IMR-90 (cell line): ENCODE measurements at regions not wholly inside any gene's neighbourhood (a gene's known extent, or its start where the extent isn't known, plus 50 kb on each side); places are given as distances from the start of the nearest gene placed in this dataset.
A peak's percentile ranks its signal among the peaks of the same experiment; 100 is the strongest.

ENCODE experiments used
- ATAC-seq: fragments of 200-7000 bp; cut with Tn5 transposase; 2 replicates; pipeline ENCODE4 v1.9.1; 2020; ENCODE audit warnings: low read depth, mild to moderate bottlenecking, moderate library complexity
- BruUV-seq: library from RNA; stranded (reverse); fragments of 400-500 nt; replicated peaks from 2 replicates; lab custom pipeline; 2021; lab: Mats Ljungman, UMichigan
- CTCF ChIA-PET: fragments of 300-600 bp; formaldehyde crosslinking; extraction: SDS; loops from one replicate; lab custom pipeline; 2021; ENCODE audit warnings: antibody characterized with exemption; lab: Yijun Ruan, JAX
- POLR2A ChIA-PET: fragments of 300-600 bp; sonication (Branson Sonifier 250); formaldehyde crosslinking; loops from one replicate; lab custom pipeline; 2022; ENCODE audit warnings: antibody characterized with exemption; ENCODE audit not compliant: unreplicated experiment; lab: Charles Lee
- DNase-seq: peaks from one replicate; pipeline ENCODE4 v3.0.0; 2013
- H2AFZ ChIP-seq: replicated peaks from 2 replicates; pipeline ENCODE3; 2013; ENCODE audit warnings: low read length, mild to moderate bottlenecking; ENCODE audit not compliant: poor library complexity
- H2AK5ac ChIP-seq: 2 replicates; pipeline ENCODE4 v1.6.1; 2013; ENCODE audit warnings: low read depth, low read length, inconsistent platforms
- H2AK9ac ChIP-seq: replicated peaks from 2 replicates; pipeline ENCODE3; 2013; ENCODE audit warnings: mild to moderate bottlenecking, low read depth, low read length, moderate library complexity; ENCODE audit not compliant: poor library complexity
- H2BK120ac ChIP-seq: 2 replicates; pipeline ENCODE4 v1.6.1; 2013; ENCODE audit warnings: low read depth, low read length, inconsistent platforms
- H2BK15ac ChIP-seq: 3 replicates; pipeline ENCODE4 v1.6.1; 2013; ENCODE audit warnings: low read depth, low read length, inconsistent platforms
- H2BK20ac ChIP-seq: 2 replicates; pipeline ENCODE4 v1.6.1; 2013; ENCODE audit warnings: low read depth, mild to moderate bottlenecking, inconsistent platforms, low read length, moderate library complexity
- H2BK5ac ChIP-seq: 2 replicates; pipeline ENCODE4 v1.6.1; 2013; ENCODE audit warnings: mild to moderate bottlenecking, low read depth, low read length, inconsistent platforms; ENCODE audit not compliant: poor library complexity, severe bottlenecking
- H3K14ac ChIP-seq: replicated peaks from 2 replicates; pipeline ENCODE4 v1.6.1; 2013; ENCODE audit warnings: low read depth, low read length, inconsistent platforms
- H3K18ac ChIP-seq: 2 replicates; pipeline ENCODE4 v1.6.1; 2013; ENCODE audit warnings: low read depth, low read length, control low read depth
- H3K23ac ChIP-seq: 2 replicates; pipeline ENCODE4 v1.6.1; 2013; ENCODE audit warnings: low read depth, low read length, inconsistent platforms
- H3K27ac ChIP-seq: 2 replicates; pipeline ENCODE4 v1.5.1; 2013; ENCODE audit warnings: mild to moderate bottlenecking, control low read depth, low read length; ENCODE audit not compliant: insufficient read depth
- H3K27me3 ChIP-seq: 2 replicates; pipeline ENCODE4 v1.6.1; 2013; ENCODE audit warnings: low read length; ENCODE audit not compliant: control insufficient read depth, insufficient read depth
- H3K36me3 ChIP-seq: 2 replicates; pipeline ENCODE4 v1.6.1; 2013; ENCODE audit warnings: low read length, mixed read lengths; ENCODE audit not compliant: control insufficient read depth, insufficient read depth
- H3K4ac ChIP-seq: 2 replicates; pipeline ENCODE4 v1.6.1; 2013; ENCODE audit warnings: low read depth, low read length, inconsistent platforms
- H3K4me1 ChIP-seq: 2 replicates; pipeline ENCODE4 v1.6.1; 2013; ENCODE audit warnings: low read length, mixed read lengths; ENCODE audit not compliant: control insufficient read depth, insufficient read depth
- H3K4me2 ChIP-seq: 2 replicates; pipeline ENCODE4 v1.6.1; 2013; ENCODE audit warnings: low read depth, mild to moderate bottlenecking, control low read depth, low read length, moderate library complexity
- H3K4me3 ChIP-seq: 2 replicates; pipeline ENCODE4 v1.5.1; 2013; ENCODE audit warnings: low read depth, mild to moderate bottlenecking, control low read depth, low read length, moderate library complexity; ENCODE audit not compliant: insufficient read depth
- H3K56ac ChIP-seq: 2 replicates; pipeline ENCODE4 v1.6.1; 2013; ENCODE audit warnings: low read length, inconsistent platforms; ENCODE audit not compliant: insufficient read depth; ENCODE audit errors: extremely low read depth
- H3K79me1 ChIP-seq, 2 experiments: 2 replicates each; pipeline ENCODE4 v1.6.1; 2013; ENCODE audit warnings: low read length in 2 of 2, inconsistent platforms in 1 of 2, low read depth in 1 of 2
- H3K9ac ChIP-seq: 2 replicates; pipeline ENCODE4 v1.6.1; 2013; ENCODE audit warnings: low read depth, low read length, control low read depth
- H3K9me1 ChIP-seq: 2 replicates; pipeline ENCODE4 v1.6.1; 2013; ENCODE audit warnings: low read length, inconsistent platforms; ENCODE audit not compliant: insufficient read depth
- H3K9me3 ChIP-seq: 2 replicates; pipeline ENCODE4 v1.6.1; 2013; ENCODE audit warnings: low read length; ENCODE audit not compliant: control insufficient read depth, insufficient read depth
- H4K20me1 ChIP-seq: 2 replicates; pipeline ENCODE4 v1.6.1; 2013; ENCODE audit warnings: low read length, inconsistent platforms; ENCODE audit not compliant: insufficient read depth
- H4K5ac ChIP-seq: 2 replicates; pipeline ENCODE4 v1.6.1; 2013; ENCODE audit warnings: mild to moderate bottlenecking, low read depth, low read length, control low read depth
- H4K8ac ChIP-seq, 2 experiments: 2 replicates each; pipeline ENCODE4 v1.6.1; 2013; ENCODE audit warnings: low read depth in 2 of 2, low read length in 2 of 2, control low read depth in 1 of 2, inconsistent platforms in 1 of 2
- H4K91ac ChIP-seq: 2 replicates; pipeline ENCODE4 v1.6.1; 2013; ENCODE audit warnings: low read depth, low read length, inconsistent platforms; ENCODE audit not compliant: insufficient read depth
- CEBPB ChIP-seq: IDR thresholded peaks from 2 replicates; pipeline ENCODE4 v1.6.1; 2012; ENCODE audit warnings: low read depth, low read length, improper control_type of control experiment
- RCOR1 ChIP-seq: IDR thresholded peaks from 2 replicates; pipeline ENCODE4 v1.6.1; 2012; ENCODE audit warnings: mild to moderate bottlenecking, low read length, improper control_type of control experiment; ENCODE audit not compliant: insufficient replicate concordance
- RFX5 ChIP-seq: IDR thresholded peaks from 2 replicates; pipeline ENCODE4 v1.8.0; 2012; ENCODE audit warnings: low read depth, mild to moderate bottlenecking, low read length, moderate library complexity
- WGBS, 2 experiments: methylation state at CpG; one replicate each; pipeline versions ENCODE4 v1.1.5 to v1.1.7; 2013; ENCODE audit warnings: missing lambda C conversion rate in 2 of 2; ENCODE audit not compliant: insufficient read length in 1 of 2; ENCODE audit errors: extremely low coverage in 2 of 2; 5-methylcytosine and 5-hydroxymethylcytosine counted together
- dilution Hi-C: fragments of 300-500 bp; cut with HindIII; formaldehyde crosslinking; loops from one replicate; pipeline ENCODE4 v1.14.3; 2018; ENCODE audit warnings: low sequenced_read_pairs; ENCODE audit not compliant: unreplicated experiment
- in situ Hi-C: fragments of 300-500 bp; cut with MboI; formaldehyde crosslinking; loops from 3 replicates; pipeline ENCODE4 v1.14.3; 2019; ENCODE audit warnings: low sequenced_read_pairs, inconsistent platforms, mixed read lengths
- intact Hi-C: fragments of 100-400 bp; cut with micrococcal nuclease; formaldehyde crosslinking; loops from 2 replicates; pipeline ENCODE4 v1.10.0; 2022

- Histone ChIP-seq H3K9me1 (no peaks in the 10 kb centered on the region), H3K56ac (no peak overlapping the region), H4K5ac (no peak overlapping the region; the same call in 1 of the 2 replicates), H3K23ac (no peak overlapping the region), H2AK5ac (no peak overlapping the region), H3K4me1 (peaks cover 5% of the 10 kb centered on the region; the same call in 1 of the 2 replicates), H3K27me3 (no peaks in the 10 kb centered on the region), H4K8ac (peak overlapping the region; percentile 44 to 59; a peak in 2 of 4 replicates), H3K14ac (peak overlapping the region; percentile 34; the same call in 1 of the 2 replicates), H3K18ac (peak overlapping the region; percentile 62; the same call in 1 of the 2 replicates), H4K91ac (no peak overlapping the region), H2AK9ac (no peak overlapping the region), H2AFZ (no peak overlapping the region), H3K79me1 (no peaks in the 10 kb centered on the region), H3K4ac (peak overlapping the region; percentile 38), H3K9ac (no peak overlapping the region), H3K4me2 (no peak overlapping the region), H2BK5ac (peak overlapping the region; percentile 46), H3K27ac (no peak overlapping the region), H3K4me3 (no peak overlapping the region), H3K36me3 (no peaks in the 10 kb centered on the region), H4K20me1 (no peaks in the 10 kb centered on the region), H2BK15ac (peak overlapping the region; percentile 17; the same call in 1 of the 3 replicates), H3K9me3 (peaks cover 5% of the 10 kb centered on the region), H2BK20ac (peak overlapping the region; percentile 61), H2BK120ac (peak overlapping the region; percentile 63)
- WGBS, 2 experiments: no CpG with 5 or more reads among the region's 1 CpG
- TF ChIP-seq RFX5: no peak
- TF ChIP-seq CEBPB: peak; percentile 21; the same call in 1 of the 2 replicates
- no peak for TF ChIP-seq RCOR1
- CTCF ChIA-PET: no interaction called here
- ATAC-seq (peak; percentile 72), DNase-seq (peak; percentile 40)
- in situ Hi-C loops (no loop called here), dilution Hi-C loops (no loop called here), intact Hi-C loops (no loop called here)
- BruUV-seq: no TSS peak
- POLR2A ChIA-PET: no interaction called here
Measured at GRCh38 chr3:110296885-110297284, 774.7 kb upstream of the NECTIN3 start.
